ENCODE measurements at regions not wholly inside any gene's neighbourhood (a gene's known extent, or its start where the extent isn't known, plus 50 kb on each side); places are given as distances from the start of the nearest gene placed in this dataset.

DNA sequence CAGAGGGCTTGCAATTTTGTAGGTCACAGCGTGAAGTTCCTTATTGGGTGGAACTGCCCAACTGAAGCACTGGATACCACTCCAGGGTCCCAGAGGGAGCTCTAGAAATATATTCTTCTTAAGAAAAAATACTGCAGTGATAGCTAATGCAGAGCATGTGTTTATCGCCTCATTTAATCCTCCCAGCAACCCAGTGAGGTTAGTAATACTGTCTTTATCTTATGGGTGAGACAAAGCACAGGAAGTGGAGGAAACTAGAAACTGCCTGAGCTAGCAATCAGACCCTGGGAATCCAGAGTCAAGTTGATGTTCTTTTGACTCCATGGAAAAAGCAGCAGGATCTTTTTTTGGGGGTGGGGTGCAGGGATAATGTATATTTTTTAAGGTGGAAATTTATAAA is 153.3 kb downstream of the PJA2 start:
- TF ChIP-seq, protein P1, sequence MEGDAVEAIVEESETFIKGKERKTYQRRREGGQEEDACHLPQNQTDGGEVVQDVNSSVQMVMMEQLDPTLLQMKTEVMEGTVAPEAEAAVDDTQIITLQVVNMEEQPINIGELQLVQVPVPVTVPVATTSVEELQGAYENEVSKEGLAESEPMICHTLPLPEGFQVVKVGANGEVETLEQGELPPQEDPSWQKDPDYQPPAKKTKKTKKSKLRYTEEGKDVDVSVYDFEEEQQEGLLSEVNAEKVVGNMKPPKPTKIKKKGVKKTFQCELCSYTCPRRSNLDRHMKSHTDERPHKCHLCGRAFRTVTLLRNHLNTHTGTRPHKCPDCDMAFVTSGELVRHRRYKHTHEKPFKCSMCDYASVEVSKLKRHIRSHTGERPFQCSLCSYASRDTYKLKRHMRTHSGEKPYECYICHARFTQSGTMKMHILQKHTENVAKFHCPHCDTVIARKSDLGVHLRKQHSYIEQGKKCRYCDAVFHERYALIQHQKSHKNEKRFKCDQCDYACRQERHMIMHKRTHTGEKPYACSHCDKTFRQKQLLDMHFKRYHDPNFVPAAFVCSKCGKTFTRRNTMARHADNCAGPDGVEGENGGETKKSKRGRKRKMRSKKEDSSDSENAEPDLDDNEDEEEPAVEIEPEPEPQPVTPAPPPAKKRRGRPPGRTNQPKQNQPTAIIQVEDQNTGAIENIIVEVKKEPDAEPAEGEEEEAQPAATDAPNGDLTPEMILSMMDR (conservative IDR thresholded peaks at IDR 0.05; ENCODE audit: low read depth in 2 of 2), result no peak
- no peak for TF ChIP-seq POLR2AphosphoS5 (IDR thresholded peaks at IDR 0.05; ENCODE audit: low read depth)
- TF ChIP-seq, protein P2, sequence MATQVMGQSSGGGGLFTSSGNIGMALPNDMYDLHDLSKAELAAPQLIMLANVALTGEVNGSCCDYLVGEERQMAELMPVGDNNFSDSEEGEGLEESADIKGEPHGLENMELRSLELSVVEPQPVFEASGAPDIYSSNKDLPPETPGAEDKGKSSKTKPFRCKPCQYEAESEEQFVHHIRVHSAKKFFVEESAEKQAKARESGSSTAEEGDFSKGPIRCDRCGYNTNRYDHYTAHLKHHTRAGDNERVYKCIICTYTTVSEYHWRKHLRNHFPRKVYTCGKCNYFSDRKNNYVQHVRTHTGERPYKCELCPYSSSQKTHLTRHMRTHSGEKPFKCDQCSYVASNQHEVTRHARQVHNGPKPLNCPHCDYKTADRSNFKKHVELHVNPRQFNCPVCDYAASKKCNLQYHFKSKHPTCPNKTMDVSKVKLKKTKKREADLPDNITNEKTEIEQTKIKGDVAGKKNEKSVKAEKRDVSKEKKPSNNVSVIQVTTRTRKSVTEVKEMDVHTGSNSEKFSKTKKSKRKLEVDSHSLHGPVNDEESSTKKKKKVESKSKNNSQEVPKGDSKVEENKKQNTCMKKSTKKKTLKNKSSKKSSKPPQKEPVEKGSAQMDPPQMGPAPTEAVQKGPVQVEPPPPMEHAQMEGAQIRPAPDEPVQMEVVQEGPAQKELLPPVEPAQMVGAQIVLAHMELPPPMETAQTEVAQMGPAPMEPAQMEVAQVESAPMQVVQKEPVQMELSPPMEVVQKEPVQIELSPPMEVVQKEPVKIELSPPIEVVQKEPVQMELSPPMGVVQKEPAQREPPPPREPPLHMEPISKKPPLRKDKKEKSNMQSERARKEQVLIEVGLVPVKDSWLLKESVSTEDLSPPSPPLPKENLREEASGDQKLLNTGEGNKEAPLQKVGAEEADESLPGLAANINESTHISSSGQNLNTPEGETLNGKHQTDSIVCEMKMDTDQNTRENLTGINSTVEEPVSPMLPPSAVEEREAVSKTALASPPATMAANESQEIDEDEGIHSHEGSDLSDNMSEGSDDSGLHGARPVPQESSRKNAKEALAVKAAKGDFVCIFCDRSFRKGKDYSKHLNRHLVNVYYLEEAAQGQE (IDR thresholded peaks at IDR 0.05; ENCODE audit: unreplicated experiment), result no peak
- no peak for TF ChIP-seq STAT1 (IDR thresholded peaks at IDR 0.05; ENCODE audit: unreplicated experiment)
- TF ChIP-seq EZH2phosphoT487 (IDR thresholded peaks at IDR 0.05; ENCODE audit: unreplicated experiment), result no peak
- TF ChIP-seq EZH2 (IDR thresholded peaks at IDR 0.05; ENCODE audit: low read depth, unreplicated experiment), result no peak
- no peak for TF ChIP-seq ZNF114 (CRISPR knock-in tag; IDR thresholded peaks at IDR 0.05)

Measured in GM23338 (cell line).